ENCODE measurements at regions not wholly inside any gene's neighbourhood (a gene's known extent, or its start where the extent isn't known, plus 50 kb on each side); places are given as distances from the start of the nearest gene placed in this dataset.

- no peak overlapping the region for H3K4me3 ChIP-seq
- no peak for DNase-seq
- no peaks in the 10 kb centered on the region for H3K36me3 ChIP-seq (replicated peaks in 1 of 2; ENCODE audit: insufficient read depth in 1 of 2, low read depth in 2 of 2)
- no peaks in the 10 kb centered on the region for H3K4me1 ChIP-seq
- H3K27me3 ChIP-seq = no peaks in the 10 kb centered on the region
- WGBS, 2 donors = 45 to 50% methylated on average over 4 of the region's 4 CpGs
- H3K9me3 ChIP-seq = no peaks in the 10 kb centered on the region
- intact Hi-C loops (cut with DNase I) = no loop called here
- H3K27ac ChIP-seq = no peak overlapping the region
- ATAC-seq = no peak
- TF ChIP-seq POLR2A (IDR thresholded peaks at IDR 0.05) = no peak
- TF ChIP-seq, protein P1, sequence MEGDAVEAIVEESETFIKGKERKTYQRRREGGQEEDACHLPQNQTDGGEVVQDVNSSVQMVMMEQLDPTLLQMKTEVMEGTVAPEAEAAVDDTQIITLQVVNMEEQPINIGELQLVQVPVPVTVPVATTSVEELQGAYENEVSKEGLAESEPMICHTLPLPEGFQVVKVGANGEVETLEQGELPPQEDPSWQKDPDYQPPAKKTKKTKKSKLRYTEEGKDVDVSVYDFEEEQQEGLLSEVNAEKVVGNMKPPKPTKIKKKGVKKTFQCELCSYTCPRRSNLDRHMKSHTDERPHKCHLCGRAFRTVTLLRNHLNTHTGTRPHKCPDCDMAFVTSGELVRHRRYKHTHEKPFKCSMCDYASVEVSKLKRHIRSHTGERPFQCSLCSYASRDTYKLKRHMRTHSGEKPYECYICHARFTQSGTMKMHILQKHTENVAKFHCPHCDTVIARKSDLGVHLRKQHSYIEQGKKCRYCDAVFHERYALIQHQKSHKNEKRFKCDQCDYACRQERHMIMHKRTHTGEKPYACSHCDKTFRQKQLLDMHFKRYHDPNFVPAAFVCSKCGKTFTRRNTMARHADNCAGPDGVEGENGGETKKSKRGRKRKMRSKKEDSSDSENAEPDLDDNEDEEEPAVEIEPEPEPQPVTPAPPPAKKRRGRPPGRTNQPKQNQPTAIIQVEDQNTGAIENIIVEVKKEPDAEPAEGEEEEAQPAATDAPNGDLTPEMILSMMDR (IDR thresholded peaks at IDR 0.05) = no peak
Observed at GRCh38 chr16:59045501-59045900, 311.4 kb upstream of the GOT2 start.

DNA sequence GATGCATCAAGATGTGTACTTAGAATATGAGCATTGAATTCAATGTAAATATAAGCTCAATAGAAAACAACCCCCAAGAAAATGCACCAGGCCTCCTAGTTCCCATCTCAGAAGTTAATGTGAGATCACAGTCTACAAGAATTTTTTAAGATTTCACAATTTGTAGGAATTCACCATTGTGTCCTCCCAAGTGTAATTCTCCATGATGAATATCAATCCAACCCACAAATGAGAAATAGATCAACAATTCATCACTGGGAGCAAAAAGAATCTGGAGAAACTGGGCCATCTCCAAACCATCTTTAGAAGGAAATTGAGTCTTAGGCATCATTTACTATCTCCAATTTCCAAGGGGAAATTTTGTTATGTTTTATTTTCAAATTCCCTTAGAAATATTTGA is 310.5 kb upstream of the GOT2 start:
- Histone ChIP-seq H3K9me3 (no peaks in the 10 kb centered on the region), H3K27ac (no peak overlapping the region), H3K4me1 (no peaks in the 10 kb centered on the region), H3K4me3 (no peak overlapping the region), H3K27me3 (no peaks in the 10 kb centered on the region), H3K36me3 (replicated peaks in 1 of 2; ENCODE audit: insufficient read depth in 1 of 2, low read depth in 2 of 2) (no peaks in the 10 kb centered on the region)
- no peak for TF ChIP-seq POLR2A (IDR thresholded peaks at IDR 0.05)
- TF ChIP-seq, protein P1 (IDR thresholded peaks at IDR 0.05) = no peak
- ATAC-seq = no peak
- intact Hi-C loops (cut with DNase I) = no loop called here
- no peak for DNase-seq

- Histone ChIP-seq H3K27ac (no peak overlapping the region), H3K36me3 (replicated peaks in 1 of 2; ENCODE audit: insufficient read depth in 1 of 2, low read depth in 2 of 2) (no peaks in the 10 kb centered on the region), H3K9me3 (no peaks in the 10 kb centered on the region), H3K4me1 (no peaks in the 10 kb centered on the region), H3K27me3 (no peaks in the 10 kb centered on the region), H3K4me3 (no peak overlapping the region)
- 45 to 56% methylated on average over 2 of the region's 2 CpGs for WGBS, 2 donors
- intact Hi-C loops (cut with DNase I) = no loop called here
- TF ChIP-seq POLR2A (IDR thresholded peaks at IDR 0.05) = no peak
- ATAC-seq (no peak), DNase-seq (no peak)
Observed at GRCh38 chr16:59042301-59042700, 308.2 kb upstream of the GOT2 start.

- Histone ChIP-seq H3K4me1 (no peaks in the 10 kb centered on the region), H3K9me3 (no peaks in the 10 kb centered on the region), H3K27me3 (no peaks in the 10 kb centered on the region), H3K27ac (no peak overlapping the region), H3K36me3 (replicated peaks in 1 of 2; ENCODE audit: insufficient read depth in 1 of 2, low read depth in 2 of 2) (no peaks in the 10 kb centered on the region), H3K4me3 (no peak overlapping the region)
- ATAC-seq (no peak), DNase-seq (no peak)
- intact Hi-C loops (cut with DNase I) = no loop called here
- WGBS, 2 donors = 41 to 53% methylated on average over 3 of the region's 3 CpGs
- no peak for TF ChIP-seq POLR2A (IDR thresholded peaks at IDR 0.05)
- TF ChIP-seq, protein P1 (IDR thresholded peaks at IDR 0.05) = no peak
Observed at GRCh38 chr16:59039066-59039720, 305.1 kb upstream of the GOT2 start.

DNA sequence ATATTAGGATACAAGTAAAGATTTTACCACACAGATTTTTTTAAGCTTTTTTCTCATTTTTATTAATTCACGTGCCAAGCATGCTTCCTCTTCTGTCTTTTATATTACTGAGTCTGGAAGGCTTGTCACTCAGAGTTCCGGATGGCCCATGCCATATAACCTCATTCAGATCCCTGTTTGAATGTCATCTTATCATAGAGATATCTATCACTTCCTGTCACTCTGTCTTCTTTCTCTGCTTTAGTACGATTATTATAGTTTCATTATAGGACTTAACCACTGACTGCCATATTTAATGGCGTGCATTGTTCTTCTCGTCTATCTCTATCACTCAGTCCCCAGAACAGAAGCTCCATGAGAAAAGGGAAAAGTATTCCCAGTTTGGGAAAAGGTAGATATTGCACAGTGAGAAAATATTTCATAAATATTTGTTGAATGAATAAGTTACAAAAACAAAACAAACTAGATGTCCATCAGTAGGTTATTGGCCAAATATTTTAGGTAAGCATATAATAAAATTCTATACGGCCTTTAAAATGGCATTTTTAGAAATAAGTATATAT is 296.9 kb upstream of the GOT2 start:
- DNase-seq (no peak), ATAC-seq (no peak)
- no peaks in the 10 kb centered on the region for H3K9me3 ChIP-seq
- WGBS, 2 donors = 58 to 67% methylated on average over 6 of the region's 6 CpGs
- no peaks in the 10 kb centered on the region for H3K4me1 ChIP-seq
- H3K36me3 ChIP-seq (replicated peaks in 1 of 2; ENCODE audit: insufficient read depth in 1 of 2, low read depth in 2 of 2) = no peaks in the 10 kb centered on the region
- intact Hi-C loops (cut with DNase I) = no loop called here
- TF ChIP-seq POLR2A (IDR thresholded peaks at IDR 0.05) = no peak
- TF ChIP-seq, protein P1 (IDR thresholded peaks at IDR 0.05) = no peak
- no peaks in the 10 kb centered on the region for H3K27me3 ChIP-seq
- H3K4me3 ChIP-seq = no peak overlapping the region
- H3K27ac ChIP-seq = no peak overlapping the region
